Body of pancreas (tissue), 4 donors: ENCODE measurements at regions not wholly inside any gene's neighbourhood (a gene's known extent, or its start where the extent isn't known, plus 50 kb on each side); places are given as distances from the start of the nearest gene placed in this dataset.

Source experiments
- CTCF ChIP-seq, 7 experiments: fragments of 450-650 bp in 4 of 7; fragments of 200-600 bp in 3 of 7; sonication (generic) in 3 of 7; IDR thresholded peaks; one replicate each; pipeline ENCODE4 v1.5.1; 2016 to 2019; ENCODE audit warnings: antibody characterized with exemption in 7 of 7
- POLR2A ChIP-seq, 3 donors: fragments of 450-650 bp; IDR thresholded peaks; one replicate each; pipeline ENCODE4 v1.6.1; 2016; ENCODE audit warnings: antibody characterized with exemption in 3 of 3, mild to moderate bottlenecking in 2 of 3

GRCh38 chr12:13411287-13411686 lies 214.8 kb downstream of the EMP1 start:
- TF ChIP-seq POLR2A (IDR thresholded peaks at IDR 0.05) (no peak), CTCF (IDR thresholded peaks at IDR 0.05) (no peak)
